ENCODE measurements at regions not wholly inside any gene's neighbourhood (a gene's known extent, or its start where the extent isn't known, plus 50 kb on each side); places are given as distances from the start of the nearest gene placed in this dataset.

DNA sequence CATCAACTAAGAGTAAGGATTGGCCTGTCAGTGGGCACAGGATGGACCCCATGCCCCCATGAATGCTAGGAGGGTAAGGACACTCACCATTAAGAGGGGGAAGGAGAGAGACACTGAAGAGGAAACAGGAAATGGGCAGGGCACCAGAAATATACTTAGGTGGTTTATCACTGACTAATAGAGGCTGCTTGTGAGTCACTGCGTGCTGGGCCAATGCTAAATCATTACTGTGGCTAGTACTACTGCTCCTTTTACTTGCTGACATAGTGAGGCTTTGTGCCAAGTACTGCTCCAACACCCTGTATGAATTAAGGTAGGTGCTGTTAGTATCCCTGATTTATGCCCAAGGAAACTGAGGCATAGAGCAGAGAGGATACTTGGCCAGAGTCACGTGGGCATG lies 130.4 kb upstream of the FRMPD4 start:
- no peak overlapping the region for H3K27ac ChIP-seq
- TF ChIP-seq, protein P1, sequence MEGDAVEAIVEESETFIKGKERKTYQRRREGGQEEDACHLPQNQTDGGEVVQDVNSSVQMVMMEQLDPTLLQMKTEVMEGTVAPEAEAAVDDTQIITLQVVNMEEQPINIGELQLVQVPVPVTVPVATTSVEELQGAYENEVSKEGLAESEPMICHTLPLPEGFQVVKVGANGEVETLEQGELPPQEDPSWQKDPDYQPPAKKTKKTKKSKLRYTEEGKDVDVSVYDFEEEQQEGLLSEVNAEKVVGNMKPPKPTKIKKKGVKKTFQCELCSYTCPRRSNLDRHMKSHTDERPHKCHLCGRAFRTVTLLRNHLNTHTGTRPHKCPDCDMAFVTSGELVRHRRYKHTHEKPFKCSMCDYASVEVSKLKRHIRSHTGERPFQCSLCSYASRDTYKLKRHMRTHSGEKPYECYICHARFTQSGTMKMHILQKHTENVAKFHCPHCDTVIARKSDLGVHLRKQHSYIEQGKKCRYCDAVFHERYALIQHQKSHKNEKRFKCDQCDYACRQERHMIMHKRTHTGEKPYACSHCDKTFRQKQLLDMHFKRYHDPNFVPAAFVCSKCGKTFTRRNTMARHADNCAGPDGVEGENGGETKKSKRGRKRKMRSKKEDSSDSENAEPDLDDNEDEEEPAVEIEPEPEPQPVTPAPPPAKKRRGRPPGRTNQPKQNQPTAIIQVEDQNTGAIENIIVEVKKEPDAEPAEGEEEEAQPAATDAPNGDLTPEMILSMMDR (conservative IDR thresholded peaks at IDR 0.05), result no peak

GRCh38 chrX:12010436-12010835 lies 127.8 kb upstream of the FRMPD4 start:
- TF ChIP-seq, protein P1 (conservative IDR thresholded peaks at IDR 0.05), result no peak
- no peak overlapping the region for H3K27ac ChIP-seq

- TF ChIP-seq, protein P1 (conservative IDR thresholded peaks at IDR 0.05), result no peak
- H3K27ac ChIP-seq, result no peak overlapping the region
These were observed 127.2 kb upstream of the FRMPD4 start for GRCh38 chrX:12011075-12011474.

GRCh38 chrX:12013211-12013618 lies 125.1 kb upstream of the FRMPD4 start:
- TF ChIP-seq, protein P1 (conservative IDR thresholded peaks at IDR 0.05), result no peak
- no peak overlapping the region for H3K27ac ChIP-seq

DNA sequence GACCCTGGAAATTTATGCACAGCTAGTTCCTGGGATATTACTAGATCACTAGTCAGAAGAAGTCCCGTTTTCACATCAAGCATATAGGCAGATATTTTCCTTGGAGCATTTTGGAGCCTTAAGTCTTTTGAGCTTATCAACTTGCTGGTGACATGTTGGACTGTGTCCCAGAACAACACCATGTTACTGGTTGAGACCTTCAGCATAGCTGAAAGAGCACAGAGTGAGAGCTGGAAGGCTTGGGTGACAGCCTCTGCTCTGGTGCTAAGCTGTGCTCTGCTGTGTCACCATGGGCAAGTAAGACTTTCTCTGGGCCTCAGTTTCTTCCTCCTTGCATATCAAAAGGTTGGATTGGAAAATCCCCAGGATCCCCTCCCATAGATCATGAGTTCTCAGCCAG lies 116.6 kb upstream of the FRMPD4 start:
- no peak overlapping the region for H3K27ac ChIP-seq
- TF ChIP-seq, protein P1 (conservative IDR thresholded peaks at IDR 0.05), result no peak

GRCh38 chrX:12026481-12026880 lies 111.8 kb upstream of the FRMPD4 start:
- H3K27ac ChIP-seq, result no peak overlapping the region
- TF ChIP-seq, protein P1 (conservative IDR thresholded peaks at IDR 0.05), result no peak

DNA sequence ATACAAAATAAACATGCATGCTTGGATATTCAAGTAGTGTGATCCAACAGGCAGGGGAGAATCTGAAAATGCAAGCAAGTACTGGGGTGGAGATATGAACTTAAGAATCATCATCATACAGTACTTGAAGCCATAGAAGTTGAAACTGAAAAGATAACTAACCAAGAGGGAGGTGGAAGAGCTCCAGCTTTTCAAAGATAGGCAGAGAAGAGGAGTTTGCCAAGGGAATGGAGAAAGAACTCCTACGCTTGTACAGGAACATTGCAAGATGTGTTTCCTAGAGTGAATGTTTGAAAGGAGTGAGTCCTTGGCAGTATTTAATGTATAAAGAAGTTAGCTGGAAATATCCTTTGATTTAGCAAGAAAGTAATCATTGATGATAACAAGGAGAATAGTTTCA lies 106.2 kb upstream of the FRMPD4 start:
- TF ChIP-seq, protein P1 (conservative IDR thresholded peaks at IDR 0.05), result no peak
- no peak overlapping the region for H3K27ac ChIP-seq

DNA sequence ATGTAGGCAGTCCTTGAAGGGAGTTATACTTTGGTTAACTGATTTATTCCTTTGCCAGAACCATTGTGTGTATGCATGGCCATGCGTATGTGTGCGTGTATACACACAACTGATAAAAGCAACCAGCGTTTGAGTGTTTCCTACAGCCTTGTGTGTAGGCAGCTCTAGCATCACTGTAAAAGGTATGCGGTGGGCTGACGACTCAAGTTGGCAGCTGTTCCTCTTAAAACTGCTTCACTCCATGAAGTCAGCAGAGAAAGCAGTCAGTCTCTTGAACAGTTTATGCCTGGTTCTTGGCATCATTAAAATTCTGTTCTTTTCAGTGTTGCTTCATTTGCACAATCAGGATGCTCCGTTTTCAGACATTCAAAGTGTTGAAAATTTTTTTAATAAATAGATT lies 103.5 kb upstream of the FRMPD4 start:
- TF ChIP-seq, protein P1 (conservative IDR thresholded peaks at IDR 0.05), result no peak
- H3K27ac ChIP-seq, result no peak overlapping the region

Data from VCaP (cell line).